PFSK-1 (cell line): ENCODE measurements at regions not wholly inside any gene's neighbourhood (a gene's known extent, or its start where the extent isn't known, plus 50 kb on each side); places are given as distances from the start of the nearest gene placed in this dataset.

Source experiments
- POLR2AphosphoS5 ChIP-seq: IDR thresholded peaks from 2 replicates; pipeline ENCODE4 v1.6.1; 2012; ENCODE audit warnings: low read depth, mild to moderate bottlenecking, control low read depth, low read length, moderate library complexity
- TF ChIP-seq, protein P1 (sequence below), 2 experiments: IDR thresholded peaks; 2 replicates each; pipeline versions ENCODE4 v1.6.1 to v1.8.0; 2011 to 2012; ENCODE audit warnings: low read depth in 2 of 2, low read length in 2 of 2, control low read depth in 1 of 2, inconsistent platforms in 1 of 2, mild to moderate bottlenecking in 1 of 2, moderate library complexity in 1 of 2; ENCODE audit not compliant: insufficient read depth in 1 of 2

DNA sequence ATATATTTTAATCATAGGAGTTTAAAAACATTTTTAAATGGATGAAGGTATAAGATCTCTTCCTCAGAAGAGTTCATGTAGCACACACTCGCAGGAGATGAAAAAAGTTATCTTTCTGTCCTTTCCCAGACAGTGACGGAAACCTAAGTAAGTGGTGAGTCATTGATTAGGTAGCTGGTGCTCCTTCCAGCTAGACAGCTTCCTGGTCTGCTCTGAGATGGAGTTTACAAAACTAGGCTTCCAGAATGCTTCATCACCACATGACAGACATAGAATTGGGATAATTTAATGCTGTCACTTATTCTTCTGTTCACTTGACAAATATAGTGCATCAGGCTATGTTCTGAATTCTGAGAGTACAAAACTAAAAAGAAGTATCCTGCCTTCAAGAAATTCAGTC lies 2393.0 kb upstream of the C9orf72 start:
- TF ChIP-seq POLR2AphosphoS5 = no peak
- TF ChIP-seq, protein P1, sequence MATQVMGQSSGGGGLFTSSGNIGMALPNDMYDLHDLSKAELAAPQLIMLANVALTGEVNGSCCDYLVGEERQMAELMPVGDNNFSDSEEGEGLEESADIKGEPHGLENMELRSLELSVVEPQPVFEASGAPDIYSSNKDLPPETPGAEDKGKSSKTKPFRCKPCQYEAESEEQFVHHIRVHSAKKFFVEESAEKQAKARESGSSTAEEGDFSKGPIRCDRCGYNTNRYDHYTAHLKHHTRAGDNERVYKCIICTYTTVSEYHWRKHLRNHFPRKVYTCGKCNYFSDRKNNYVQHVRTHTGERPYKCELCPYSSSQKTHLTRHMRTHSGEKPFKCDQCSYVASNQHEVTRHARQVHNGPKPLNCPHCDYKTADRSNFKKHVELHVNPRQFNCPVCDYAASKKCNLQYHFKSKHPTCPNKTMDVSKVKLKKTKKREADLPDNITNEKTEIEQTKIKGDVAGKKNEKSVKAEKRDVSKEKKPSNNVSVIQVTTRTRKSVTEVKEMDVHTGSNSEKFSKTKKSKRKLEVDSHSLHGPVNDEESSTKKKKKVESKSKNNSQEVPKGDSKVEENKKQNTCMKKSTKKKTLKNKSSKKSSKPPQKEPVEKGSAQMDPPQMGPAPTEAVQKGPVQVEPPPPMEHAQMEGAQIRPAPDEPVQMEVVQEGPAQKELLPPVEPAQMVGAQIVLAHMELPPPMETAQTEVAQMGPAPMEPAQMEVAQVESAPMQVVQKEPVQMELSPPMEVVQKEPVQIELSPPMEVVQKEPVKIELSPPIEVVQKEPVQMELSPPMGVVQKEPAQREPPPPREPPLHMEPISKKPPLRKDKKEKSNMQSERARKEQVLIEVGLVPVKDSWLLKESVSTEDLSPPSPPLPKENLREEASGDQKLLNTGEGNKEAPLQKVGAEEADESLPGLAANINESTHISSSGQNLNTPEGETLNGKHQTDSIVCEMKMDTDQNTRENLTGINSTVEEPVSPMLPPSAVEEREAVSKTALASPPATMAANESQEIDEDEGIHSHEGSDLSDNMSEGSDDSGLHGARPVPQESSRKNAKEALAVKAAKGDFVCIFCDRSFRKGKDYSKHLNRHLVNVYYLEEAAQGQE (IDR thresholded peaks at IDR 0.05; ENCODE audit: insufficient read depth in 1 of 2, low read depth in 2 of 2, low read length in 2 of 2) = no peak
